Left cardiac atrium (tissue), 4 donors: ENCODE measurements at regions not wholly inside any gene's neighbourhood (a gene's known extent, or its start where the extent isn't known, plus 50 kb on each side); places are given as distances from the start of the nearest gene placed in this dataset.

Experiments
- ATAC-seq, 2 donors: fragments of 200-7000 bp; cut with Tn5 transposase; one replicate each; pipeline ENCODE4 v1.9.1; 2020; ENCODE audit warnings: mild to moderate bottlenecking in 2 of 2, moderate library complexity in 2 of 2
- DNase-seq: peaks from one replicate; pipeline ENCODE4 v3.0.0-alpha.2; 2020
- intact Hi-C, 2 donors: fragments of 100-400 bp; cut with DNase I; formaldehyde crosslinking; loops; one replicate each; pipeline versions ENCODE4 v1.14.1 to v1.15.1; 2022 to 2023
- donor health status: DM: no; HTN: yes; CAD: no.
- donor health status: DM: no; HTN: yes; CAD: no; lungs with severe emphysema.
- donor health status: DM: yes; HTN: yes; CAD: no.
- donor health status: Dilated cardiomyopathy.

DNA sequence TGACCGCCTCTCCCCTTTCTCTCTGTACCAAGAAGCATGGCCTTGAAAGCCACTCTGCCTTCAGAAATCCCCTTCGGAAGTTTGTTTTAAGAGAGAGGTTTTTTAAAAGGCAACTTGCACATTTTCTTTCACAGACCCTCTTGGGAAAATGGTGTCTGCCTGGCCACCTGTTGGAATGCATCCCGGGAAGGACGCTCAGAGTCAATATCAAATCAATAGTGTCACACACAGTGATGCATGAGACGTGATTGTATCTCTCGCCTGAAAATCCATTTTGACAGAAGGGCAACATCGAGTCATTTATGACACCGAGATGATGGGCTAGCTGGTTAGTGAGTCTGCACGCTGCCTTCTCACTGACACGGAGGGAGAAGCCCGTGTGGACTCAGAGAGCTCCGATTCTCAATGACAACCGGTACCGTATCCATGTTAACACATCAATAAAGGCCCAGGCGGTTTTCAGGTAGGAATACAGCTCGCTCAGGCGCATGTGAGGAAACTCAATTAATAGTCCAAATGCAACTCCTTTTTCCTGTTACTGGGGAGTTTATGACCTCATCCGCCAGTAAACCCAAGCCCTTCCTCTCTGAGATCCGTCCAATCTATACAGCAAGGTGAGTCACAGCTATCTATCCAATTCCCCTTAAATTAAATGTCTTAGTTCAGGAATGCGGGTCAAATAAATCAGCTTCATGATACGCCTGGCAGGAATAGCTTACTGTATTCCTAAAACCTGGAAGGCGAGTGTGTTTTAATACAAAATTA, 621.5 kb upstream of the MKI67 start:
- intact Hi-C loops, result no loop called here
- ATAC-seq (no peak), DNase-seq (no peak)

GRCh38 chr10:128751284-128751683, 625.1 kb upstream of the MKI67 start:
- no peak for DNase-seq
- peak; percentile 8 to 93 for ATAC-seq
- intact Hi-C loops, result no loop called here

DNA sequence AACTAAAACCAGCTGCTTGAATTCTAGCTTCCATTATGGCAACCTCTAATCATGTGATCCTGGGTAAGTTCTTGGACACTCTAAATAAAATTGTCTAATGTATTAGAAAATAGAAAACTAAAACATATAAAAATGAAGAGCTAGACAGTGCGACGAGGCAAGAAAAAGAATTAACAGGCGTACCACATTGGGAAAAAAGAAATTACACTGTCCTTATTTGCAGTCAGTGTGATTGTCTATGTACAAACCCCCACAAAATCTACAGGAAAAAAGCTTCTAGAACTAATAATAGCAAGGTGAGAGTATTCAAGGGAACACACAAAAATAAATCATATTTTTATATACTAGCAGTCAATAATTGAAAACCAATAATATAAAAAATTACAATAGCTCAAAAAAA, 625.6 kb upstream of the MKI67 start:
- intact Hi-C loops, result no loop called here
- ATAC-seq, result no peak
- DNase-seq, result no peak

DNA sequence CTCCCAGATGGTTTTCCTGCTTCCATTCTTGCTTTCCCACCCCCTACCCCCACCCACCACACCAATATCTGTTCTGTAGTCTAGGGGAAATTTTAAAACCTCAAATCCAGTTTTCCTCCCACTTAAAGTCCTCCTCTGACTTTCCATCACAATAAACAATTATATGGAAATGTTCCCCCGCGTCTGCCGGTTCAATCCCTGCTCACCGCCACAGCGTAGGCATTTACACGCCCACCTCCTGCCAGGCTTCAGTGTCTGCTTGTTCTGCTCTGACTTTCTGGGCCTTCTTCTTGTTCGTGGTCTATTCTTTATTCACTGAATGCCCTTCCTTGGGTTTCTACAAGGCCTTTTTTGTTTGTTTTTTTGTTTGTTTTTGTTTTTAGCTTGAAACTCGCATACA, 633.0 kb upstream of the MKI67 start:
- intact Hi-C loops, result no loop called here
- ATAC-seq (no peak), DNase-seq (no peak)

GRCh38 chr10:128763588-128763987, 637.4 kb upstream of the MKI67 start:
- intact Hi-C loops, result no loop called here
- DNase-seq (no peak), ATAC-seq (no peak)

DNA sequence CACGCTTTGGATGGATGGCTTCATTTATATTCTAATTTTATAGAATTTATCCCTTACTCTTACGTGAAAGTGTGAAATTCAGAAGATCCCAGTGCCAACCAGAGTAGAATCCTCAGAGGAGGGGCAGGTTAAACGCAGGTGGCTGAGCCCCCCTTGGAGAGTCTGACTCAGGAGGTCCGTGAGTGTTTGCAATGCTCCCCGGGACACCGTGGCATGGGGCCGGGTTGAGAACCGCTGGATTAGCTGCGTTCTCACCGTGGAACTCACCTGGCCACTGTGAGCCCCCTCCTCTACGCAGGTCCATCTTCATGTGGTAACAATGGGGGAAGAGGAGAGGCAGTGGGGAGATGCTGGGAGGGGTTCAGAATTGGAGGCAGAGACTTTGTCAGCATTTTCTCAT, 638.0 kb upstream of the MKI67 start:
- intact Hi-C loops, result no loop called here
- no peak for ATAC-seq
- no peak for DNase-seq

DNA sequence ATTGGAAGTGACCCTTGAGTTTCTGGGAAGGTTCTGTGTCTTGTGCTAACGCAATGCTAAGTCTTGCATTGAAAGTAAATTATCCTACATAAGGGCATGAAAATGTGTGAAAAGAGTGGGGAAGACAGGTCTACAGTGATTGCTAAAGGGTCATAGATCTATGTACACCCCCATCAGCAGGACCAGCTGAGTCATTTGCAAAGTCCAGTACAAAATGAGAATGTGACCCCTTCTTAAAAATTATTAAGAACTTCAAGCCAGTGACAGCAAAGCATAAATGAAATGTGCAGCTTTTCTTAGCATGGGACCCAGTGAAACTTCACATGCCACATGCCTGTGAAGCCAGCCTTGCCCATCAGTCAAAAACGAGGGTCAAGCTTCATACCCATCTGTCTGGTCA, 640.7 kb upstream of the MKI67 start:
- intact Hi-C loops, result no loop called here
- no peak for DNase-seq
- no peak for ATAC-seq

- ATAC-seq (no peak), DNase-seq (no peak)
- intact Hi-C loops, result no loop called here
These were observed 648.8 kb upstream of the MKI67 start for GRCh38 chr10:128774979-128775378.

DNA sequence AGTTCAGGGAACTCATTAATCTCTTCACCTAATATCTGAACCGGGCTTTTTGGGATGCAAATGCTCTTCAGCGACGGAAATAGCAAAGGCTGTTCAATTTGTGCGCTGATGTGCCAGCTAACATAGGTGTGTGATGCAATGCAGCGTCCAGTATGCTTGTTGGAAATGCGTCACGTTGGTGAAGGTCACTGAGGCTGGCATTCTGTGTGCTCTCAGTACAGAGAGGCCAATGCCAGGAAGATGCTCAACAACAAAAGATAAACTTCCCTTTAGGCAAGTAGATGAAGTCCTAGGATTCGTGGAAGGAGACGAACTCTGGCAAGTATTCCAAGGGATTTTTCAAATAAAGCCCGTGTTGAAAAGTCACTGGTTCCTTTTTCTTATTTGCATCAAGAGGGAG, 649.5 kb upstream of the MKI67 start:
- DNase-seq (no peak), ATAC-seq (no peak)
- intact Hi-C loops, result no loop called here

DNA sequence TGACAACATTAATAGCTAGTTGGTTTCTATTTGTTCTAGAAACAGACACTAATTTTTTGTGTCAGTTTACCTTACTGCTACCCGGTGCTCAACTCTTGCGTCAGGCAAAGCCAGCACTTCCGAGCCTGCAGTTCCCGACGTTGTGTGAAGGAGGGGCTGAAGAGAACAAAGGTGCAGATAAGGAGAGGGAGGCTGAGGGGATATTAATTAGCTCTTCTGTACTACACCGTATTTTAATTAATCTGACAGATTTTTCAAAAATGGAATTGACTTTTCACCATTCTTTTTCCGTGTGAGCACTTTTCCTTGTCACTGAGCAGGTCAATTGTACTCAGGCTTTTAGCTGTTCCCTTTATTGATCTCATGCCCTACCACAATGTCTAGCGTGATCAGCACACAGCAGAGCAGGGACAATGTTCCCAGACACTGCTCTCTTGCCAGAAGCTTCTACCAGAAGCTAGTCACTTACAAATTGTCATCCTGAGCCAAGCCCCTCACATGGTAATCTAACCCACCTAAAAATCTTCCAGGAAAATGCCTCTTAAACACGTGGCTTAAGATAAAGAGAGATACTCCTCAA, 650.5 kb upstream of the MKI67 start:
- intact Hi-C loops, result no loop called here
- DNase-seq (no peak), ATAC-seq (no peak)

- ATAC-seq, result no peak
- no peak for DNase-seq
- intact Hi-C loops, result no loop called here
These were observed 651.1 kb upstream of the MKI67 start for GRCh38 chr10:128777342-128777741.

DNA sequence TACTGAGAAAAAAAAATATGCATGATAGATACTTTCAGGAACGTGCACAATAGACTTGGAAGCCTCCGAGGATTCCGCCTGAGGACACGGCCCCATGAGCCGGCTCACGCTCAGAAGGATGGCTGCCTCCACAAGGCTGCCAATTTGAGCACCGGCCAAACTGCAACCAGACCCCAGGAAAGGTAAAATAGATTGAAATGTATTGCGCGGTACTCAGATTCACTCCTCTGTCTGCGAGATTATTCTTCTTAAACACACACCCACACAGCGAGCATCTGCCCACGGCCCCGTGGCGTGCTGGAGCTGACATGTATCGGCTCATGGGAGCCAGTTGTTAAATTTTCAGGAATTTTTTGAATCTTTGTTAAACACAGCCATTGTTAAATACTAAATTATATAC, 653.2 kb upstream of the MKI67 start:
- no peak for DNase-seq
- no peak for ATAC-seq
- intact Hi-C loops, result no loop called here

DNA sequence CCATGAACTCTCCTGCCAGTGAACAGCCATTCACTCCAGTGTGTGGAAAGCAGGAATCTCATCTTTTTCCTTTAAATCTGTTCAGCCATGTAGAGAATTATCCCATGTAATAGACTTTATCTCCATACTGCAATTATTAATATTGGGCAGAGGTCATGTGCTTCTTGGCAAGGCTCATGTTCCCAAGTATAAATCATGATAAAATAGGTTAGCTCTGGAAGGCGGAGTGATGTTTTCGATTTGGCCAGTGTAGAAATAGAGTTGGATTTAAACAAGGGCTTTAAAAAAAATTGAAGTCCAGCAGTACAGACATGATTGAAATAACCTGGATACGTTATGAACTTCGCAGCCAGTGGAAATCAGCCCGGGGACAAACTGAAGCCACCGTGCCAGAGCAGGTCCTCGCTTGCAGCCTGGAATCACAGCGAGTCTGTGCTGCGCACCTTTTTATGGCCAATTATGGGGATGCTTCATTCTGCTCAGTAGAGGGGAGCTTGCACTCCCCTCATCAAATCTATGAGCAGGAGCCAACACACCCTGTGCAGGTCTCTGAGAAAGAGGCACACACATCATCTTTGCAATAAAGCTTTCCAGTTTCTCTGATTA, 654.0 kb upstream of the MKI67 start:
- DNase-seq (no peak), ATAC-seq (no peak)
- intact Hi-C loops, result no loop called here

GRCh38 chr10:128781637-128782036, 655.4 kb upstream of the MKI67 start:
- no peak for ATAC-seq
- no peak for DNase-seq
- intact Hi-C loops, result no loop called here

DNA sequence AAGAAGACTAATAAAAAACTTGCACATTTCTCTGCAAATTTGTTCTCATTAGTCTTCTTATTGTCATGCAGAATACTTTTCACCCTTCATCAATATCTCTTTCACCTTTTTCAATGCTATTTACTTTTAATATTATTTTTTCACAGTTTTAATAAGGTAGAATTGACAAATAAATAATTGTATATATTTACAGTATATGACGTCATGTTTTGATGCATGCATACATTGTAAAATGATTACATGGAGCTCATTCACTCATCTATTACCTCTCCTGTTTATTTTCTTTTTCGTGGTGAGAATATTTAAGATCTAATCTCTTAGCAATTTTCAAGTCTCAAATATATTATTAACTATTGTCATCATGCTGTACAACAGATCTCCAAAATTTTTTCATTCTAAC, 658.2 kb upstream of the MKI67 start:
- DNase-seq (no peak), ATAC-seq (no peak)
- intact Hi-C loops, result no loop called here

DNA sequence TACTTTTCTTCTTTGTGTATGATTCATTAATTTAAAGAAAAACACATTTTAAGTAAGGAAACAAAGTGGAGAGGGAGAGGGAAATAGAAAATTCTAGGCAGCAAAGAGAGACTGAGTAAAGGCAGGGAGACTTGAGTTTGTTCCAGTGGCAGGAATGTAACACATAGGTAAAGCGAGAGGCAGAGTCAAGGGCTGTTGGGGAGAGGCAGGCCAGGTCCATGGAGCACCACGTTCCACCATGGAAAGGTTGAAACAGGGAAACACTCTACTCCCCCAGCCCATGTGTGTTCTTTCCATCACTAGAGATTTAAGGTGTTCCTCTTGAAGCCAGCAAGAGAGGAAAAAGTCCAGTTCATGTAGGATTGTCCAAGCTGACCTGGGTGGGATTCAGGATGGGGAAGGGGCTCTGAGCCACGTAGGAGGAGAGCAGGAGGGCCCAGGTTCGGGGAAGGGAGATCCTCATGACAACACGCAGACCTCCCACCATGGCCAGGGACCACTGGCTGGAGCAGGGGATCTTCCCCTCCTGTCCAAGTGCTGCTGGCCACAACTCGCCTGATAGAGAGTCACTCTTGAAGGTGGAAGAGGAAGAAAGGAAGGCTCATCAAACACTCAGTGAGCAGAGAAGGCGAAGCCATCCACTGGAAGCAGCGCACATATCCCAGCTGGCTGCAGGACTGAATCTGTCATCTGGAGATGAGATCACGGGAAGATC, 666.4 kb upstream of the MKI67 start:
- DNase-seq (no peak), ATAC-seq (no peak)
- intact Hi-C loops, result no loop called here

DNA sequence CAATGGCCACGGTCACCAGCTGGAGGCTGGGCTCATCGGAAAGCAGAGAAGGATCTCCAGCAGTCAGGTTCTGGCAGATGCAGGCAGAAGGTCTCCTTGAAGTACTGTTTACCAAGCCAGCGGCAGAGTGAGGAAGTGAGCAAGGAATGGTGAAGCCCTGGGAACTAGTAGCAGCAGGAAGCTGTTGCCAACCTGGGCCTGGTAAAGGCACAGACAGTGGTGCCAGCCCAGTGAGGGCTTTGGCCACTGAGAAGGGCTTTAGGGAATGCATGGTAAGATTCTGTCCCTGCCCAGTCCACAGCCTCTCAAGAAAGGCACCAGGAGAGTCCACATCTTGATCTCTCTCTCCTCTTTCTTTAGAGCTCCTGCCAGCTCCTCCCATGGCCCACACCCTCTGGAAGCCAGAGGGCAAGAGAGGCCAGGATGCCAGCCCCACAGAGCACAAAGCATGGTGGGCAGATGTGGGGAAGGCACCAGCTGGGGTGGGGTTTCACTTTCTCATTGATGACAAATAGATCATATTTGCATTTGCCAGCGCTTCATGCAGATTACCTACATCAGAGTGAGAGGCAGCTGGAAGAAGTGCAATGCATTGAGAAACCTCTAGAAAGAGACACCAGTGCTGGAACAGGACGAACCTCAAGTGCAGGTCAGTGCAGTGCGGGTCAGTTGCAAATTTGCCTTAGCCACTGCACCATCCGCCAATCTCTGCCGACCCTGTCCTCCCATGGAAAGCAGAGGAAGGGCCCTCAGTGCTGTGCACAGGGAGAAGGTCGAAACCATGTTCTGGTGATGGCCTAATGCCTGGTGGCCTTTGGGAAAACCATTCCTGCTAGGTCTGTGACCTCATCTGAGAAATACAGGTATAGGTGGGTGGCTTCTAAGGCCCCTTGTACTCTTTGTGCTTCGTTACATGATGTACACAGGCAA, 667.8 kb upstream of the MKI67 start:
- DNase-seq (no peak), ATAC-seq (no peak)
- intact Hi-C loops, result no loop called here

DNA sequence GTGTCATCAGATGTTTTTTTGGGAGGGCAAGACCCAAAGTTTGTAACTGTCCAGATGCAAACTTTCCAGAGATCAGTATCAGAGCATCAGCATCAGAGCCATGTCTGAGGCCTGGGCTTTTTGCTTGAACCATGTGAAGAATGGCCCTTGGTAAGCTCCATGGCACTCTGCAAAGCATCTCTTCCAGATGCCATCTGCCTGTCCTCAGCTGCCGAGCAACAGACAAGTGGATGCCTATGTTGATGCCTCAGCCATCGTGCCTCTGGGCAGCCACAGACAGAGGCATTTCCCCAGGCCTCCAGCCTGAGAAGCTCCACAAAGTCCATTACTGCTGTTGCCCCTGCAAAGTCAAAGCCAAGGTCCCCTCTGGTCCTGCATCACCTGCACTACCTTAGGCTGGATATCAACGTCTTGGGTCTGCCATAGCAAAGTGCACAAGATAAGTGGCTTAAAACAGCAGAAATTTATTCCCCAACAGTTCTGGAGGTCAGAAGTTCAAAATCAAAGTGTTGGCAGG, 670.2 kb upstream of the MKI67 start:
- DNase-seq, result no peak
- no peak for ATAC-seq
- intact Hi-C loops, result no loop called here

GRCh38 chr10:128802062-128802461, 665.0 kb upstream of the MGMT start:
- ATAC-seq (no peak), DNase-seq (no peak)
- intact Hi-C loops, result no loop called here
